ENCODE measurements at regions not wholly inside any gene's neighbourhood (a gene's known extent, or its start where the extent isn't known, plus 50 kb on each side); places are given as distances from the start of the nearest gene placed in this dataset.

DNA sequence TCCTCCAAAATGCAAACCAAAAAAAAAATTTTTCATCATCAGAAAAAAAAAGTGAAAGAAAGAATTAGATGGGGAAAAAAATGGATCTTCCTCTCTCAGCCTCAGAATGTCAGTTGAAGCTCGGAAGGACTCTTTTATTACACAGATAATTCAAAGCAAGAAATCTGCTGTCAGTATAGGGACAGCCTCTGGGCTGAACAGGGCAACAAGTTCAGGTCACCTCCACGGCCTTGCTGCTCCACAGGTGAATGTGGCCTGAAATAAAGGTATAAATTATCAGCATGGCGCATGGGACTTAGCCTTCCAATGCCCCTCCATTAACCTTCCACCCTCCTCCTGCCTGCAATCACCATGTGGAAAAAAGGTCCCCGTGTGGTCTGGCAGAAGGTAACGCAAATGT, 316.8 kb upstream of the POU3F3 start:
- WGBS (ENCODE audit: low lambda C conversion rate) = 14% methylated on average over 5 of the region's 5 CpGs
- no TSS peak for BruUV-seq (replicated peaks)
- H3K4me3 ChIP-seq (replicated peaks in 1 of 3; ENCODE audit: insufficient read depth in 1 of 3, low read depth in 2 of 3, low read length in 3 of 3) = no peak overlapping the region
- H3K4me2 ChIP-seq (ENCODE audit: low read depth, low read length) = no peak overlapping the region
- DNase-seq (ENCODE audit: low spot score) (no peak), ATAC-seq (no peak), FAIRE-seq (no peak)
- no peaks in the 10 kb centered on the region for H3K79me2 ChIP-seq (ENCODE audit: insufficient read depth, low read length)
- no peaks in the 10 kb centered on the region for H4K20me1 ChIP-seq (ENCODE audit: insufficient read depth, low read length)
- TF ChIP-seq EP300 (IDR thresholded peaks at IDR 0.05; ENCODE audit: low read depth in 2 of 2, low read length in 2 of 2) = no peak
- TF ChIP-seq EP300 (CRISPR knock-in tag; IDR thresholded peaks at IDR 0.05; ENCODE audit: borderline replicate concordance) = no peak
- no peak for TF ChIP-seq ZSCAN21 (CRISPR knock-in tag; IDR thresholded peaks at IDR 0.05; ENCODE audit: borderline replicate concordance)
- no peak for TF ChIP-seq ONECUT2 (CRISPR knock-in tag; IDR thresholded peaks at IDR 0.05)
- TF ChIP-seq, protein P1, sequence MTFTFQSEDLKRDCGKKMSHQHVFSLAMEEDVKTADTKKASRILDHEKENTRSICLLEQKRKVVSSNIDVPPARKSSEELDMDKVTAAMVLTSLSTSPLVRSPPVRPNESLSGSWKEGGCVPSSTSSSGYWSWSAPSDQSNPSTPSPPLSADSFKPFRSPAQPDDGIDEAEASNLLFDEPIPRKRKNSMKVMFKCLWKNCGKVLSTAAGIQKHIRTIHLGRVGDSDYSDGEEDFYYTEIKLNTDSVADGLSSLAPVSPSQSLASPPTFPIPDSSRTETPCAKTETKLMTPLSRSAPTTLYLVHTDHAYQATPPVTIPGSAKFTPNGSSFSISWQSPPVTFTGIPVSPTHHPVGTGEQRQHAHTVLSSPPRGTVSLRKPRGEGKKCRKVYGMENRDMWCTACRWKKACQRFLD (CRISPR knock-in tag; IDR thresholded peaks at IDR 0.05; ENCODE audit: borderline replicate concordance) = no peak
- TF ChIP-seq FLYWCH1 (CRISPR knock-in tag; IDR thresholded peaks at IDR 0.05) = no peak
- TF ChIP-seq, protein P2, sequence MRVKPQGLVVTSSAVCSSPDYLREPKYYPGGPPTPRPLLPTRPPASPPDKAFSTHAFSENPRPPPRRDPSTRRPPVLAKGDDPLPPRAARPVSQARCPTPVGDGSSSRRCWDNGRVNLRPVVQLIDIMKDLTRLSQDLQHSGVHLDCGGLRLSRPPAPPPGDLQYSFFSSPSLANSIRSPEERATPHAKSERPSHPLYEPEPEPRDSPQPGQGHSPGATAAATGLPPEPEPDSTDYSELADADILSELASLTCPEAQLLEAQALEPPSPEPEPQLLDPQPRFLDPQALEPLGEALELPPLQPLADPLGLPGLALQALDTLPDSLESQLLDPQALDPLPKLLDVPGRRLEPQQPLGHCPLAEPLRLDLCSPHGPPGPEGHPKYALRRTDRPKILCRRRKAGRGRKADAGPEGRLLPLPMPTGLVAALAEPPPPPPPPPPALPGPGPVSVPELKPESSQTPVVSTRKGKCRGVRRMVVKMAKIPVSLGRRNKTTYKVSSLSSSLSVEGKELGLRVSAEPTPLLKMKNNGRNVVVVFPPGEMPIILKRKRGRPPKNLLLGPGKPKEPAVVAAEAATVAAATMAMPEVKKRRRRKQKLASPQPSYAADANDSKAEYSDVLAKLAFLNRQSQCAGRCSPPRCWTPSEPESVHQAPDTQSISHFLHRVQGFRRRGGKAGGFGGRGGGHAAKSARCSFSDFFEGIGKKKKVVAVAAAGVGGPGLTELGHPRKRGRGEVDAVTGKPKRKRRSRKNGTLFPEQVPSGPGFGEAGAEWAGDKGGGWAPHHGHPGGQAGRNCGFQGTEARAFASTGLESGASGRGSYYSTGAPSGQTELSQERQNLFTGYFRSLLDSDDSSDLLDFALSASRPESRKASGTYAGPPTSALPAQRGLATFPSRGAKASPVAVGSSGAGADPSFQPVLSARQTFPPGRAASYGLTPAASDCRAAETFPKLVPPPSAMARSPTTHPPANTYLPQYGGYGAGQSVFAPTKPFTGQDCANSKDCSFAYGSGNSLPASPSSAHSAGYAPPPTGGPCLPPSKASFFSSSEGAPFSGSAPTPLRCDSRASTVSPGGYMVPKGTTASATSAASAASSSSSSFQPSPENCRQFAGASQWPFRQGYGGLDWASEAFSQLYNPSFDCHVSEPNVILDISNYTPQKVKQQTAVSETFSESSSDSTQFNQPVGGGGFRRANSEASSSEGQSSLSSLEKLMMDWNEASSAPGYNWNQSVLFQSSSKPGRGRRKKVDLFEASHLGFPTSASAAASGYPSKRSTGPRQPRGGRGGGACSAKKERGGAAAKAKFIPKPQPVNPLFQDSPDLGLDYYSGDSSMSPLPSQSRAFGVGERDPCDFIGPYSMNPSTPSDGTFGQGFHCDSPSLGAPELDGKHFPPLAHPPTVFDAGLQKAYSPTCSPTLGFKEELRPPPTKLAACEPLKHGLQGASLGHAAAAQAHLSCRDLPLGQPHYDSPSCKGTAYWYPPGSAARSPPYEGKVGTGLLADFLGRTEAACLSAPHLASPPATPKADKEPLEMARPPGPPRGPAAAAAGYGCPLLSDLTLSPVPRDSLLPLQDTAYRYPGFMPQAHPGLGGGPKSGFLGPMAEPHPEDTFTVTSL (CRISPR knock-in tag; IDR thresholded peaks at IDR 0.05; ENCODE audit: borderline replicate concordance) = no peak
- TF ChIP-seq MTA1 (CRISPR knock-in tag; IDR thresholded peaks at IDR 0.05; ENCODE audit: borderline replicate concordance) = no peak
- no peak for TF ChIP-seq SMAD1 (CRISPR knock-in tag; IDR thresholded peaks at IDR 0.05; ENCODE audit: borderline replicate concordance, low read depth)
- TF ChIP-seq GLI4 (CRISPR knock-in tag; IDR thresholded peaks at IDR 0.05; ENCODE audit: borderline replicate concordance) = no peak
- POLR2A ChIA-PET = no interaction called here
- CTCF ChIA-PET (ENCODE audit: low intra/inter-chr PET ratio, low total read pairs) = no interaction called here
- H3K9ac ChIP-seq (ENCODE audit: insufficient read depth, low read depth, low read length) = no peak overlapping the region
- intact Hi-C loops (cut with micrococcal nuclease; ENCODE audit: unreplicated experiment) = no loop called here
- H3K4me1 ChIP-seq (ENCODE audit: insufficient read depth, low read length) = no peaks in the 10 kb centered on the region
- H3K36me3 ChIP-seq (replicated peaks in 1 of 2; ENCODE audit: control insufficient read depth in 1 of 2, insufficient read depth in 2 of 2, low read length in 2 of 2) = no peaks in the 10 kb centered on the region
- in situ Hi-C loops (cut with HindIII; ENCODE audit: extremely low pct_ligation_motif_present, low pct_unique_long_range_greater_than_20kb) = no loop called here
- H3K27me3 ChIP-seq (ENCODE audit: control insufficient read depth in 1 of 2, insufficient read depth in 2 of 2, low read length in 2 of 2) = peaks cover 0 to 10% of the 10 kb centered on the region in 2 experiments; a peak in 1 of 5 replicates
- no peaks in the 10 kb centered on the region for H3K9me3 ChIP-seq (ENCODE audit: low read length)
- H2AFZ ChIP-seq (ENCODE audit: low read length) = no peak overlapping the region
- H3K27ac ChIP-seq (ENCODE audit: extremely low read length, insufficient read depth, low read length) = no peak overlapping the region

All from HepG2 (cell line).